ENCODE measurements at regions not wholly inside any gene's neighbourhood (a gene's known extent, or its start where the extent isn't known, plus 50 kb on each side); places are given as distances from the start of the nearest gene placed in this dataset.

DNA sequence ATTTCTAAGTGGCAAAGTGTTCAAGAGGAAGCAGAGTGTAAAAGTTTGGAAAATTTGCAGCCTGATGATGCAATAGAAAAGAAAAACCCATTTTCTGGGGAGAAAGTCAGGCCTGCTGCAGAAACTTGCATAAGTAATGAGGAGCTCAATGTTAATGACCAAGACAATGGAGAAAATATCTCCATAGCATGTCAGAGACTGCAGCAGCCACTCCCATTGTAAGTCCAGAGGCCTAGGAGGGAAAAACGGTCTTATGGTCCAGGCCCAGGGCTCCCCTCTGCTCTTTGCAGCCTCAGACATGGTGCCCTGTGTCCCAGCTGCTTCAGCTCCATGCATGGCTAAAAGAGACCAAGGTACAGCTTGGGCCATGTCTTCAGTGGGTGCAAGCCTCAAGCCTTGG is 96.6 kb upstream of the GMNC start:
- H3K4me3 ChIP-seq, result no peak overlapping the region
- no peak for ATAC-seq
- no peak overlapping the region; the same call in 1 of the 2 replicates for H3K27ac Mint-ChIP-seq

More for the DNA sequence above, 96.6 kb upstream of the GMNC start:
- peaks cover 16% of the 10 kb centered on the region for H3K36me3 Mint-ChIP-seq (ENCODE audit: low read depth)
- no peaks in the 10 kb centered on the region for H4K20me1 ChIP-seq (replicated peaks; ENCODE audit: insufficient read depth)
- H3K4me1 Mint-ChIP-seq, result peaks cover 6% of the 10 kb centered on the region
- H3K4me1 ChIP-seq (ENCODE audit: insufficient read depth), result 0 out of 2 replicates have a peak, but pooled peaks cover 3% of the 10 kb centered on the region
- no peaks in the 10 kb centered on the region for H3K27me3 ChIP-seq (ENCODE audit: insufficient read depth)
- no peak for DNase-seq (ENCODE audit: low spot score)
- no peak overlapping the region for H3K4me3 Mint-ChIP-seq
- H3F3A ChIP-seq (replicated peaks; ENCODE audit: low read depth), result no peaks in the 10 kb centered on the region
- H3K79me2 ChIP-seq (replicated peaks; ENCODE audit: insufficient read depth), result no peaks in the 10 kb centered on the region
- 0 out of 2 replicates have a peak, but pooled peaks cover 10% of the 10 kb centered on the region for H3K9me2 ChIP-seq (ENCODE audit: insufficient read depth)
- no peak overlapping the region for H3K27ac ChIP-seq (ENCODE audit: low read depth)
- H3K27me3 Mint-ChIP-seq (ENCODE audit: insufficient read depth, low read depth, poor library complexity), result no peaks in the 10 kb centered on the region
- no peak overlapping the region for H3K4me2 ChIP-seq
- TF ChIP-seq JUNB (IDR thresholded peaks at IDR 0.05; ENCODE audit: unreplicated experiment), result no peak
- TF ChIP-seq, protein P1, sequence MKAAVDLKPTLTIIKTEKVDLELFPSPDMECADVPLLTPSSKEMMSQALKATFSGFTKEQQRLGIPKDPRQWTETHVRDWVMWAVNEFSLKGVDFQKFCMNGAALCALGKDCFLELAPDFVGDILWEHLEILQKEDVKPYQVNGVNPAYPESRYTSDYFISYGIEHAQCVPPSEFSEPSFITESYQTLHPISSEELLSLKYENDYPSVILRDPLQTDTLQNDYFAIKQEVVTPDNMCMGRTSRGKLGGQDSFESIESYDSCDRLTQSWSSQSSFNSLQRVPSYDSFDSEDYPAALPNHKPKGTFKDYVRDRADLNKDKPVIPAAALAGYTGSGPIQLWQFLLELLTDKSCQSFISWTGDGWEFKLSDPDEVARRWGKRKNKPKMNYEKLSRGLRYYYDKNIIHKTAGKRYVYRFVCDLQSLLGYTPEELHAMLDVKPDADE (IDR thresholded peaks at IDR 0.05), result no peak
- TF ChIP-seq, protein P2, sequence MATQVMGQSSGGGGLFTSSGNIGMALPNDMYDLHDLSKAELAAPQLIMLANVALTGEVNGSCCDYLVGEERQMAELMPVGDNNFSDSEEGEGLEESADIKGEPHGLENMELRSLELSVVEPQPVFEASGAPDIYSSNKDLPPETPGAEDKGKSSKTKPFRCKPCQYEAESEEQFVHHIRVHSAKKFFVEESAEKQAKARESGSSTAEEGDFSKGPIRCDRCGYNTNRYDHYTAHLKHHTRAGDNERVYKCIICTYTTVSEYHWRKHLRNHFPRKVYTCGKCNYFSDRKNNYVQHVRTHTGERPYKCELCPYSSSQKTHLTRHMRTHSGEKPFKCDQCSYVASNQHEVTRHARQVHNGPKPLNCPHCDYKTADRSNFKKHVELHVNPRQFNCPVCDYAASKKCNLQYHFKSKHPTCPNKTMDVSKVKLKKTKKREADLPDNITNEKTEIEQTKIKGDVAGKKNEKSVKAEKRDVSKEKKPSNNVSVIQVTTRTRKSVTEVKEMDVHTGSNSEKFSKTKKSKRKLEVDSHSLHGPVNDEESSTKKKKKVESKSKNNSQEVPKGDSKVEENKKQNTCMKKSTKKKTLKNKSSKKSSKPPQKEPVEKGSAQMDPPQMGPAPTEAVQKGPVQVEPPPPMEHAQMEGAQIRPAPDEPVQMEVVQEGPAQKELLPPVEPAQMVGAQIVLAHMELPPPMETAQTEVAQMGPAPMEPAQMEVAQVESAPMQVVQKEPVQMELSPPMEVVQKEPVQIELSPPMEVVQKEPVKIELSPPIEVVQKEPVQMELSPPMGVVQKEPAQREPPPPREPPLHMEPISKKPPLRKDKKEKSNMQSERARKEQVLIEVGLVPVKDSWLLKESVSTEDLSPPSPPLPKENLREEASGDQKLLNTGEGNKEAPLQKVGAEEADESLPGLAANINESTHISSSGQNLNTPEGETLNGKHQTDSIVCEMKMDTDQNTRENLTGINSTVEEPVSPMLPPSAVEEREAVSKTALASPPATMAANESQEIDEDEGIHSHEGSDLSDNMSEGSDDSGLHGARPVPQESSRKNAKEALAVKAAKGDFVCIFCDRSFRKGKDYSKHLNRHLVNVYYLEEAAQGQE (IDR thresholded peaks at IDR 0.05; ENCODE audit: unreplicated experiment), result no peak
- TF ChIP-seq POLR2AphosphoS5 (IDR thresholded peaks at IDR 0.05; ENCODE audit: low read depth), result no peak
- TF ChIP-seq ZNF114 (CRISPR knock-in tag; IDR thresholded peaks at IDR 0.05), result no peak
- no peak for TF ChIP-seq EZH2 (IDR thresholded peaks at IDR 0.05; ENCODE audit: low read depth, unreplicated experiment)
- no peak for TF ChIP-seq ZNF331 (CRISPR knock-in tag; IDR thresholded peaks at IDR 0.05; ENCODE audit: low read depth)
- TF ChIP-seq, protein P3, sequence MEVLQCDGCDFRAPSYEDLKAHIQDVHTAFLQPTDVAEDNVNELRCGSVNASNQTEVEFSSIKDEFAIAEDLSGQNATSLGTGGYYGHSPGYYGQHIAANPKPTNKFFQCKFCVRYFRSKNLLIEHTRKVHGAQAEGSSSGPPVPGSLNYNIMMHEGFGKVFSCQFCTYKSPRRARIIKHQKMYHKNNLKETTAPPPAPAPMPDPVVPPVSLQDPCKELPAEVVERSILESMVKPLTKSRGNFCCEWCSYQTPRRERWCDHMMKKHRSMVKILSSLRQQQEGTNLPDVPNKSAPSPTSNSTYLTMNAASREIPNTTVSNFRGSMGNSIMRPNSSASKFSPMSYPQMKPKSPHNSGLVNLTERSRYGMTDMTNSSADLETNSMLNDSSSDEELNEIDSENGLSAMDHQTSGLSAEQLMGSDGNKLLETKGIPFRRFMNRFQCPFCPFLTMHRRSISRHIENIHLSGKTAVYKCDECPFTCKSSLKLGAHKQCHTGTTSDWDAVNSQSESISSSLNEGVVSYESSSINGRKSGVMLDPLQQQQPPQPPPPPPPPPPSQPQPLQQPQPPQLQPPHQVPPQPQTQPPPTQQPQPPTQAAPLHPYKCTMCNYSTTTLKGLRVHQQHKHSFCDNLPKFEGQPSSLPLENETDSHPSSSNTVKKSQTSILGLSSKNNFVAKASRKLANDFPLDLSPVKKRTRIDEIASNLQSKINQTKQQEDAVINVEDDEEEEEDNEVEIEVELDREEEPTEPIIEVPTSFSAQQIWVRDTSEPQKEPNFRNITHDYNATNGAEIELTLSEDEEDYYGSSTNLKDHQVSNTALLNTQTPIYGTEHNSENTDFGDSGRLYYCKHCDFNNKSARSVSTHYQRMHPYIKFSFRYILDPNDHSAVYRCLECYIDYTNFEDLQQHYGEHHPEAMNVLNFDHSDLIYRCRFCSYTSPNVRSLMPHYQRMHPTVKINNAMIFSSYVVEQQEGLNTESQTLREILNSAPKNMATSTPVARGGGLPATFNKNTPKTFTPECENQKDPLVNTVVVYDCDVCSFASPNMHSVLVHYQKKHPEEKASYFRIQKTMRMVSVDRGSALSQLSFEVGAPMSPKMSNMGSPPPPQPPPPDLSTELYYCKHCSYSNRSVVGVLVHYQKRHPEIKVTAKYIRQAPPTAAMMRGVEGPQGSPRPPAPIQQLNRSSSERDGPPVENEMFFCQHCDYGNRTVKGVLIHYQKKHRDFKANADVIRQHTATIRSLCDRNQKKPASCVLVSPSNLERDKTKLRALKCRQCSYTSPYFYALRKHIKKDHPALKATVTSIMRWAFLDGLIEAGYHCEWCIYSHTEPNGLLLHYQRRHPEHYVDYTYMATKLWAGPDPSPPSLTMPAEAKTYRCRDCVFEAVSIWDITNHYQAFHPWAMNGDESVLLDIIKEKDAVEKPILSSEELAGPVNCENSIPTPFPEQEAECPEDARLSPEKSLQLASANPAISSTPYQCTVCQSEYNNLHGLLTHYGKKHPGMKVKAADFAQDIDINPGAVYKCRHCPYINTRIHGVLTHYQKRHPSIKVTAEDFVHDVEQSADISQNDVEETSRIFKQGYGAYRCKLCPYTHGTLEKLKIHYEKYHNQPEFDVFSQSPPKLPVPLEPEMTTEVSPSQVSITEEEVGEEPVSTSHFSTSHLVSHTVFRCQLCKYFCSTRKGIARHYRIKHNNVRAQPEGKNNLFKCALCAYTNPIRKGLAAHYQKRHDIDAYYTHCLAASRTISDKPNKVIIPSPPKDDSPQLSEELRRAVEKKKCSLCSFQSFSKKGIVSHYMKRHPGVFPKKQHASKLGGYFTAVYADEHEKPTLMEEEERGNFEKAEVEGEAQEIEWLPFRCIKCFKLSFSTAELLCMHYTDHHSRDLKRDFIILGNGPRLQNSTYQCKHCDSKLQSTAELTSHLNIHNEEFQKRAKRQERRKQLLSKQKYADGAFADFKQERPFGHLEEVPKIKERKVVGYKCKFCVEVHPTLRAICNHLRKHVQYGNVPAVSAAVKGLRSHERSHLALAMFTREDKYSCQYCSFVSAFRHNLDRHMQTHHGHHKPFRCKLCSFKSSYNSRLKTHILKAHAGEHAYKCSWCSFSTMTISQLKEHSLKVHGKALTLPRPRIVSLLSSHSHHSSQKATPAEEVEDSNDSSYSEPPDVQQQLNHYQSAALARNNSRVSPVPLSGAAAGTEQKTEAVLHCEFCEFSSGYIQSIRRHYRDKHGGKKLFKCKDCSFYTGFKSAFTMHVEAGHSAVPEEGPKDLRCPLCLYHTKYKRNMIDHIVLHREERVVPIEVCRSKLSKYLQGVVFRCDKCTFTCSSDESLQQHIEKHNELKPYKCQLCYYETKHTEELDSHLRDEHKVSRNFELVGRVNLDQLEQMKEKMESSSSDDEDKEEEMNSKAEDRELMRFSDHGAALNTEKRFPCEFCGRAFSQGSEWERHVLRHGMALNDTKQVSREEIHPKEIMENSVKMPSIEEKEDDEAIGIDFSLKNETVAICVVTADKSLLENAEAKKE (CRISPR knock-in tag; IDR thresholded peaks at IDR 0.05), result no peak
- TF ChIP-seq CREB1 (CRISPR knock-in tag; IDR thresholded peaks at IDR 0.05; ENCODE audit: low read depth), result no peak
- TF ChIP-seq NANOG (IDR thresholded peaks at IDR 0.05; ENCODE audit: borderline replicate concordance), result no peak
- TF ChIP-seq, protein P4, sequence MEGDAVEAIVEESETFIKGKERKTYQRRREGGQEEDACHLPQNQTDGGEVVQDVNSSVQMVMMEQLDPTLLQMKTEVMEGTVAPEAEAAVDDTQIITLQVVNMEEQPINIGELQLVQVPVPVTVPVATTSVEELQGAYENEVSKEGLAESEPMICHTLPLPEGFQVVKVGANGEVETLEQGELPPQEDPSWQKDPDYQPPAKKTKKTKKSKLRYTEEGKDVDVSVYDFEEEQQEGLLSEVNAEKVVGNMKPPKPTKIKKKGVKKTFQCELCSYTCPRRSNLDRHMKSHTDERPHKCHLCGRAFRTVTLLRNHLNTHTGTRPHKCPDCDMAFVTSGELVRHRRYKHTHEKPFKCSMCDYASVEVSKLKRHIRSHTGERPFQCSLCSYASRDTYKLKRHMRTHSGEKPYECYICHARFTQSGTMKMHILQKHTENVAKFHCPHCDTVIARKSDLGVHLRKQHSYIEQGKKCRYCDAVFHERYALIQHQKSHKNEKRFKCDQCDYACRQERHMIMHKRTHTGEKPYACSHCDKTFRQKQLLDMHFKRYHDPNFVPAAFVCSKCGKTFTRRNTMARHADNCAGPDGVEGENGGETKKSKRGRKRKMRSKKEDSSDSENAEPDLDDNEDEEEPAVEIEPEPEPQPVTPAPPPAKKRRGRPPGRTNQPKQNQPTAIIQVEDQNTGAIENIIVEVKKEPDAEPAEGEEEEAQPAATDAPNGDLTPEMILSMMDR (conservative IDR thresholded peaks at IDR 0.05; ENCODE audit: low read depth in 2 of 2), result no peak
- no peak for TF ChIP-seq STAT1 (IDR thresholded peaks at IDR 0.05; ENCODE audit: unreplicated experiment)
- no peak for TF ChIP-seq EZH2phosphoT487 (IDR thresholded peaks at IDR 0.05; ENCODE audit: unreplicated experiment)
- H3K36me3 ChIP-seq (ENCODE audit: insufficient read depth), result no peaks in the 10 kb centered on the region
- no peak overlapping the region for H2AFZ ChIP-seq
- H3K9me3 Mint-ChIP-seq, result peaks cover 12% of the 10 kb centered on the region

Data from GM23338 (cell line).